ENCODE measurements at regions not wholly inside any gene's neighbourhood (a gene's known extent, or its start where the extent isn't known, plus 50 kb on each side); places are given as distances from the start of the nearest gene placed in this dataset.
A peak's percentile ranks its signal among the peaks of the same experiment; 100 is the strongest.

GRCh38 chr3:56997041-56997440, 63.4 kb upstream of the SPATA12 start:
- H3K4me3 ChIP-seq (ENCODE audit: low read depth, low read length) = no peak overlapping the region
- DNase-seq (ENCODE audit: low read depth, low spot score) = no peak
- no peak for TF ChIP-seq CTCF (IDR thresholded peaks at IDR 0.05; ENCODE audit: low read depth, low read length)
- in situ Hi-C loops (cut with HindIII; ENCODE audit: low sequenced_read_pairs) = loop anchor here (25.0 kb wide), 1 partner anchor 90 kb away; no protein-coding TSS in a partner anchor

- no peak for TF ChIP-seq CTCF (IDR thresholded peaks at IDR 0.05; ENCODE audit: low read depth, low read length)
- no peak overlapping the region for H3K4me3 ChIP-seq (ENCODE audit: low read depth, low read length)
- in situ Hi-C loops (cut with HindIII; ENCODE audit: low sequenced_read_pairs) = loop anchor here (25.0 kb wide), 1 partner anchor 93 kb away; no protein-coding TSS in a partner anchor
- DNase-seq (ENCODE audit: low read depth, low spot score) = no peak
These were observed 66.1 kb upstream of the SPATA12 start for GRCh38 chr3:56994391-56994790.

GRCh38 chr3:56990641-56991015, 69.8 kb upstream of the SPATA12 start:
- H3K4me3 ChIP-seq (ENCODE audit: low read depth, low read length) = no peak overlapping the region
- in situ Hi-C loops (cut with HindIII; ENCODE audit: low sequenced_read_pairs) = loop anchor here (25.0 kb wide), 1 partner anchor 97 kb away; no protein-coding TSS in a partner anchor
- no peak for DNase-seq (ENCODE audit: low read depth, low spot score)
- TF ChIP-seq CTCF (IDR thresholded peaks at IDR 0.05; ENCODE audit: low read depth, low read length) = no peak

- H3K4me3 ChIP-seq (ENCODE audit: low read depth, low read length) = no peak overlapping the region
- in situ Hi-C loops (cut with HindIII; ENCODE audit: low sequenced_read_pairs) = loop anchor here (25.0 kb wide), 1 partner anchor 97 kb away; no protein-coding TSS in a partner anchor
- TF ChIP-seq CTCF (IDR thresholded peaks at IDR 0.05; ENCODE audit: low read depth, low read length) = no peak
- DNase-seq (ENCODE audit: low read depth, low spot score) = no peak
These were observed 70.4 kb upstream of the SPATA12 start for GRCh38 chr3:56989977-56990640.

GRCh38 chr3:56989169-56989976, 71.1 kb upstream of the SPATA12 start:
- TF ChIP-seq CTCF (IDR thresholded peaks at IDR 0.05; ENCODE audit: low read depth, low read length) = no peak
- no peak overlapping the region for H3K4me3 ChIP-seq (ENCODE audit: low read depth, low read length)
- in situ Hi-C loops (cut with HindIII; ENCODE audit: low sequenced_read_pairs) = loop anchor here (25.0 kb wide), 1 partner anchor 98 kb away; no protein-coding TSS in a partner anchor
- DNase-seq (ENCODE audit: low read depth, low spot score) = no peak

GRCh38 chr3:56988458-56989168, 71.9 kb upstream of the SPATA12 start:
- TF ChIP-seq CTCF (IDR thresholded peaks at IDR 0.05; ENCODE audit: low read depth, low read length) = peak; percentile 59
- in situ Hi-C loops (cut with HindIII; ENCODE audit: low sequenced_read_pairs) = loop anchor here (25.0 kb wide), 1 partner anchor 99 kb away; no protein-coding TSS in a partner anchor
- peak; percentile 78 for DNase-seq (ENCODE audit: low read depth, low spot score)
- H3K4me3 ChIP-seq (ENCODE audit: low read depth, low read length) = no peak overlapping the region
